Effector memory CD8-positive, alpha-beta T cell (primary cell): ENCODE measurements at regions not wholly inside any gene's neighbourhood (a gene's known extent, or its start where the extent isn't known, plus 50 kb on each side); places are given as distances from the start of the nearest gene placed in this dataset.

Experiments
- ATAC-seq: fragments of 150-1000 bp; cut with Tn5 transposase; replicated peaks from 2 replicates; pipeline ENCODE4 v1.10.0; 2021; ENCODE audit warnings: mild to moderate bottlenecking, moderate library complexity
- DNase-seq, 3 experiments: peaks; one replicate each; pipeline ENCODE4 v3.0.0; 2021
- H3K27ac Mint-ChIP-seq, 2 donors: one replicate each; pipeline ENCODE4 v1.8.0; 2022; ENCODE audit warnings: mild to moderate bottlenecking in 2 of 2, mixed read lengths in 2 of 2, moderate library complexity in 2 of 2
- H3K27me3 Mint-ChIP-seq, 2 donors: one replicate each; pipeline ENCODE4 v1.8.0; 2022; ENCODE audit warnings: mixed read lengths in 2 of 2
- H3K36me3 Mint-ChIP-seq: one replicate; pipeline ENCODE4 v1.8.0; 2022; ENCODE audit warnings: mild to moderate bottlenecking, moderate library complexity, mixed read lengths; ENCODE audit not compliant: insufficient read depth
- H3K4me1 Mint-ChIP-seq, 2 donors: one replicate each; pipeline ENCODE4 v1.8.0; 2022; ENCODE audit warnings: low read depth in 2 of 2, mixed read lengths in 2 of 2
- H3K4me3 Mint-ChIP-seq, 2 donors: one replicate each; pipeline ENCODE4 v1.8.0; 2022; ENCODE audit warnings: mild to moderate bottlenecking in 2 of 2, mixed read lengths in 2 of 2, moderate library complexity in 2 of 2
- H3K9me3 Mint-ChIP-seq, 2 donors: one replicate each; pipeline ENCODE4 v1.8.0; 2022; ENCODE audit warnings: mixed read lengths in 2 of 2

- no peaks in the 10 kb centered on the region for H3K36me3 Mint-ChIP-seq
- H3K9me3 Mint-ChIP-seq, result peaks cover 3 to 10% of the 10 kb centered on the region in 2 donors
- H3K27me3 Mint-ChIP-seq, result no peaks in the 10 kb centered on the region
- no peak overlapping the region for H3K27ac Mint-ChIP-seq
- ATAC-seq (no peak), DNase-seq (no peak)
- no peaks in the 10 kb centered on the region for H3K4me1 Mint-ChIP-seq
- no peak overlapping the region for H3K4me3 Mint-ChIP-seq
These were observed 671.3 kb upstream of the KLF4 start for GRCh38 chr9:108160706-108161355.

- no peak overlapping the region for H3K4me3 Mint-ChIP-seq
- H3K9me3 Mint-ChIP-seq, result peaks cover 3 to 7% of the 10 kb centered on the region in 2 donors
- ATAC-seq (no peak), DNase-seq (no peak)
- H3K4me1 Mint-ChIP-seq, result no peaks in the 10 kb centered on the region
- H3K36me3 Mint-ChIP-seq, result no peaks in the 10 kb centered on the region
- no peaks in the 10 kb centered on the region for H3K27me3 Mint-ChIP-seq
- H3K27ac Mint-ChIP-seq, result no peak overlapping the region
These were observed 670.5 kb upstream of the KLF4 start for GRCh38 chr9:108160039-108160438.

- no peak overlapping the region for H3K4me3 Mint-ChIP-seq
- H3K27ac Mint-ChIP-seq, result no peak overlapping the region
- no peaks in the 10 kb centered on the region for H3K27me3 Mint-ChIP-seq
- no peaks in the 10 kb centered on the region for H3K36me3 Mint-ChIP-seq
- no peak for DNase-seq
- ATAC-seq, result no peak
- no peaks in the 10 kb centered on the region for H3K9me3 Mint-ChIP-seq
- H3K4me1 Mint-ChIP-seq, result no peaks in the 10 kb centered on the region
These were observed 668.8 kb upstream of the KLF4 start for GRCh38 chr9:108158236-108158995.

- no peak overlapping the region for H3K27ac Mint-ChIP-seq
- H3K36me3 Mint-ChIP-seq, result no peaks in the 10 kb centered on the region
- H3K4me1 Mint-ChIP-seq, result no peaks in the 10 kb centered on the region
- peaks cover 0 to 3% of the 10 kb centered on the region in 2 donors for H3K9me3 Mint-ChIP-seq
- DNase-seq (no peak), ATAC-seq (no peak)
- H3K4me3 Mint-ChIP-seq, result no peak overlapping the region
- H3K27me3 Mint-ChIP-seq, result no peaks in the 10 kb centered on the region
These were observed 666.9 kb upstream of the KLF4 start for GRCh38 chr9:108156270-108156998.

- no peaks in the 10 kb centered on the region for H3K27me3 Mint-ChIP-seq
- H3K4me1 Mint-ChIP-seq, result no peaks in the 10 kb centered on the region
- no peak overlapping the region for H3K27ac Mint-ChIP-seq
- DNase-seq, result no peak
- no peak for ATAC-seq
- H3K4me3 Mint-ChIP-seq, result no peak overlapping the region
- no peaks in the 10 kb centered on the region for H3K36me3 Mint-ChIP-seq
- peaks cover under 1 to 3% of the 10 kb centered on the region in 2 donors for H3K9me3 Mint-ChIP-seq
These were observed 663.8 kb upstream of the KLF4 start for GRCh38 chr9:108153416-108153815.

GRCh38 chr9:108150736-108151586 lies 661.4 kb upstream of the KLF4 start:
- Mint-ChIP-seq H3K4me3 (no peak overlapping the region), H3K36me3 (no peaks in the 10 kb centered on the region), H3K27ac (no peak overlapping the region), H3K27me3 (no peaks in the 10 kb centered on the region), H3K9me3 (peaks cover 6 to 14% of the 10 kb centered on the region in 2 donors), H3K4me1 (no peaks in the 10 kb centered on the region)
- DNase-seq, result no peak
- no peak for ATAC-seq

GRCh38 chr9:108149326-108149725 lies 659.8 kb upstream of the KLF4 start:
- ATAC-seq, result no peak
- Mint-ChIP-seq H3K4me3 (no peak overlapping the region), H3K4me1 (no peaks in the 10 kb centered on the region), H3K36me3 (no peaks in the 10 kb centered on the region), H3K9me3 (peaks cover 8 to 21% of the 10 kb centered on the region in 2 donors), H3K27ac (no peak overlapping the region), H3K27me3 (no peaks in the 10 kb centered on the region)
- no peak for DNase-seq

- peaks cover 4 to 34% of the 10 kb centered on the region in 2 donors for H3K9me3 Mint-ChIP-seq
- no peak overlapping the region for H3K27ac Mint-ChIP-seq
- no peak overlapping the region for H3K4me3 Mint-ChIP-seq
- H3K4me1 Mint-ChIP-seq, result no peaks in the 10 kb centered on the region
- ATAC-seq (no peak), DNase-seq (no peak)
- no peaks in the 10 kb centered on the region for H3K36me3 Mint-ChIP-seq
- no peaks in the 10 kb centered on the region for H3K27me3 Mint-ChIP-seq
These were observed 653.1 kb upstream of the KLF4 start for GRCh38 chr9:108142504-108143201.

- Mint-ChIP-seq H3K27me3 (no peaks in the 10 kb centered on the region), H3K27ac (no peak overlapping the region), H3K4me3 (no peak overlapping the region), H3K4me1 (no peaks in the 10 kb centered on the region), H3K9me3 (peaks cover 6 to 34% of the 10 kb centered on the region in 2 donors), H3K36me3 (no peaks in the 10 kb centered on the region)
- ATAC-seq (no peak), DNase-seq (no peak)
These were observed 652.6 kb upstream of the KLF4 start for GRCh38 chr9:108142142-108142503.

- Mint-ChIP-seq H3K4me3 (no peak overlapping the region), H3K27me3 (no peaks in the 10 kb centered on the region), H3K4me1 (no peaks in the 10 kb centered on the region), H3K9me3 (peaks cover 3 to 26% of the 10 kb centered on the region in 2 donors), H3K27ac (no peak overlapping the region), H3K36me3 (no peaks in the 10 kb centered on the region)
- ATAC-seq, result no peak
- DNase-seq, result no peak
These were observed 650.3 kb upstream of the KLF4 start for GRCh38 chr9:108139900-108140299.

GRCh38 chr9:108138516-108138915 lies 648.9 kb upstream of the KLF4 start:
- Mint-ChIP-seq H3K4me3 (no peak overlapping the region), H3K27me3 (no peaks in the 10 kb centered on the region), H3K9me3 (peaks cover 3 to 26% of the 10 kb centered on the region in 2 donors), H3K36me3 (no peaks in the 10 kb centered on the region), H3K4me1 (no peaks in the 10 kb centered on the region), H3K27ac (no peak overlapping the region)
- DNase-seq, result no peak
- ATAC-seq, result no peak

- Mint-ChIP-seq H3K27me3 (no peaks in the 10 kb centered on the region), H3K9me3 (peaks cover 3 to 26% of the 10 kb centered on the region in 2 donors), H3K4me3 (no peak overlapping the region), H3K36me3 (no peaks in the 10 kb centered on the region), H3K4me1 (no peaks in the 10 kb centered on the region), H3K27ac (no peak overlapping the region)
- ATAC-seq, result no peak
- DNase-seq, result no peak
These were observed 647.1 kb upstream of the KLF4 start for GRCh38 chr9:108136656-108137055.
